ENCODE measurements at regions not wholly inside any gene's neighbourhood (a gene's known extent, or its start where the extent isn't known, plus 50 kb on each side); places are given as distances from the start of the nearest gene placed in this dataset.

GRCh38 chr1:213828867-213829266 is 158.9 kb upstream of the PROX1 start:
- H3K9ac ChIP-seq (ENCODE audit: control insufficient read depth, extremely low read depth, insufficient read depth, low read length): no peak overlapping the region
- H3K27ac ChIP-seq (ENCODE audit: control insufficient read depth, insufficient read depth, low read length): no peak overlapping the region
- no peak overlapping the region for H2AFZ ChIP-seq (ENCODE audit: control insufficient read depth, low read length)
- no peaks in the 10 kb centered on the region for H3K79me2 ChIP-seq (ENCODE audit: control insufficient read depth, insufficient read depth, low read length)
- H3K9me1 ChIP-seq (ENCODE audit: control insufficient read depth, extremely low read depth, insufficient read depth, low read length): no peaks in the 10 kb centered on the region
- H3K27me3 ChIP-seq (ENCODE audit: control insufficient read depth, extremely low read depth, insufficient read depth, low read length): no peaks in the 10 kb centered on the region
- H3K9me3 ChIP-seq (ENCODE audit: control insufficient read depth, low read depth, low read length): no peaks in the 10 kb centered on the region
- H3K4me2 ChIP-seq (ENCODE audit: control insufficient read depth, extremely low read depth, insufficient read depth, low read depth, low read length): no peak overlapping the region
- TF ChIP-seq EZH2 (IDR thresholded peaks at IDR 0.05; ENCODE audit: low read length): no peak
- no peak for TF ChIP-seq CTCF (optimal IDR thresholded peaks at IDR 0.05 in 1 of 3, IDR thresholded peaks at IDR 0.05 in 1 of 3, conservative IDR thresholded peaks at IDR 0.05 in 1 of 3; ENCODE audit: extremely low read depth in 1 of 3, insufficient read depth in 2 of 3, low read length in 3 of 3)
- DNase-seq (ENCODE audit: low read depth, low spot score) (no peak), FAIRE-seq (no peak)
- H4K20me1 ChIP-seq (ENCODE audit: control insufficient read depth, extremely low read depth, insufficient read depth, low read length): no peaks in the 10 kb centered on the region
- H3K4me1 ChIP-seq (ENCODE audit: control insufficient read depth, extremely low read depth, insufficient read depth, low read length): no peaks in the 10 kb centered on the region
- no peak overlapping the region for H3K4me3 ChIP-seq (ENCODE audit: control insufficient read depth in 2 of 3, extremely low read depth in 1 of 3, insufficient read depth in 2 of 3, low read depth in 1 of 3, low read length in 3 of 3)
- dilution Hi-C loops (cut with MboI; ENCODE audit: extremely low pct_ligation_motif_present, low sequenced_read_pairs): no loop called here
- H3K36me3 ChIP-seq (ENCODE audit: control insufficient read depth in 2 of 2, extremely low read depth in 1 of 2, insufficient read depth in 2 of 2, low read length in 2 of 2): no peaks in the 10 kb centered on the region

GRCh38 chr1:213829780-213830179 is 158.0 kb upstream of the PROX1 start:
- Histone ChIP-seq H3K36me3 (ENCODE audit: control insufficient read depth in 2 of 2, extremely low read depth in 1 of 2, insufficient read depth in 2 of 2, low read length in 2 of 2) (no peaks in the 10 kb centered on the region), H3K27ac (ENCODE audit: control insufficient read depth, insufficient read depth, low read length) (no peak overlapping the region), H2AFZ (ENCODE audit: control insufficient read depth, low read length) (no peak overlapping the region), H3K4me3 (ENCODE audit: control insufficient read depth in 2 of 3, extremely low read depth in 1 of 3, insufficient read depth in 2 of 3, low read depth in 1 of 3, low read length in 3 of 3) (no peak overlapping the region), H3K4me2 (ENCODE audit: control insufficient read depth, extremely low read depth, insufficient read depth, low read depth, low read length) (no peak overlapping the region), H3K4me1 (ENCODE audit: control insufficient read depth, extremely low read depth, insufficient read depth, low read length) (no peaks in the 10 kb centered on the region), H3K9me3 (ENCODE audit: control insufficient read depth, low read depth, low read length) (no peaks in the 10 kb centered on the region), H3K9me1 (ENCODE audit: control insufficient read depth, extremely low read depth, insufficient read depth, low read length) (no peaks in the 10 kb centered on the region), H3K9ac (ENCODE audit: control insufficient read depth, extremely low read depth, insufficient read depth, low read length) (no peak overlapping the region), H3K27me3 (ENCODE audit: control insufficient read depth, extremely low read depth, insufficient read depth, low read length) (no peaks in the 10 kb centered on the region), H3K79me2 (ENCODE audit: control insufficient read depth, insufficient read depth, low read length) (no peaks in the 10 kb centered on the region), H4K20me1 (ENCODE audit: control insufficient read depth, extremely low read depth, insufficient read depth, low read length) (no peaks in the 10 kb centered on the region)
- FAIRE-seq (no peak), DNase-seq (ENCODE audit: low read depth, low spot score) (no peak)
- TF ChIP-seq EZH2 (IDR thresholded peaks at IDR 0.05; ENCODE audit: low read length) (no peak), CTCF (optimal IDR thresholded peaks at IDR 0.05 in 1 of 3, IDR thresholded peaks at IDR 0.05 in 1 of 3, conservative IDR thresholded peaks at IDR 0.05 in 1 of 3; ENCODE audit: extremely low read depth in 1 of 3, insufficient read depth in 2 of 3, low read length in 3 of 3) (no peak)
- dilution Hi-C loops (cut with MboI; ENCODE audit: extremely low pct_ligation_motif_present, low sequenced_read_pairs): no loop called here
